GM19468 (cell line): ENCODE measurements at regions not wholly inside any gene's neighbourhood (a gene's known extent, or its start where the extent isn't known, plus 50 kb on each side); places are given as distances from the start of the nearest gene placed in this dataset.

Experiments
- ATAC-seq: cut with Tn5 transposase; IDR thresholded peaks from one replicate; pipeline ENCODE4 v1.9.1; 2021; ENCODE audit warnings: mild to moderate bottlenecking, moderate library complexity, moderate number of reproducible peaks; ENCODE audit not compliant: unreplicated experiment; ENCODE audit errors: extremely low read depth

GRCh38 chr2:66714610-66715009 is 279.7 kb downstream of the MEIS1 start:
- no peak for ATAC-seq

- ATAC-seq: no peak
Observed at GRCh38 chr2:66717218-66717905, 282.4 kb downstream of the MEIS1 start.

- no peak for ATAC-seq
Observed at GRCh38 chr2:66717973-66718372, 283.0 kb downstream of the MEIS1 start.

GRCh38 chr2:66721776-66722175 is 286.9 kb downstream of the MEIS1 start:
- no peak for ATAC-seq

GRCh38 chr2:66724241-66724640 is 289.3 kb downstream of the MEIS1 start:
- ATAC-seq: no peak

- no peak for ATAC-seq
Observed at GRCh38 chr2:66729416-66730330, 294.7 kb downstream of the MEIS1 start.

GRCh38 chr2:66730441-66730840 is 295.5 kb downstream of the MEIS1 start:
- no peak for ATAC-seq

GRCh38 chr2:66733364-66733999 is 298.6 kb downstream of the MEIS1 start:
- no peak for ATAC-seq

GRCh38 chr2:66748939-66749338 is 314.0 kb downstream of the MEIS1 start:
- ATAC-seq: no peak

GRCh38 chr2:66749566-66749965 is 314.6 kb downstream of the MEIS1 start:
- no peak for ATAC-seq

- ATAC-seq: no peak
Observed at GRCh38 chr2:66753257-66753656, 318.3 kb downstream of the MEIS1 start.

- ATAC-seq: no peak
Observed at GRCh38 chr2:66753660-66754059, 318.7 kb downstream of the MEIS1 start.

- no peak for ATAC-seq
Observed at GRCh38 chr2:66755974-66756373, 321.0 kb downstream of the MEIS1 start.

GRCh38 chr2:66761826-66762225 is 326.9 kb downstream of the MEIS1 start:
- ATAC-seq: no peak

- no peak for ATAC-seq
Observed at GRCh38 chr2:66762761-66763160, 327.8 kb downstream of the MEIS1 start.

- no peak for ATAC-seq
Observed at GRCh38 chr2:66766582-66766981, 331.7 kb downstream of the MEIS1 start.

- no peak for ATAC-seq
Observed at GRCh38 chr2:66771359-66771976, 336.5 kb downstream of the MEIS1 start.

- ATAC-seq: no peak
Observed at GRCh38 chr2:66772618-66773017, 337.7 kb downstream of the MEIS1 start.

GRCh38 chr2:66775730-66776422 is 341.0 kb downstream of the MEIS1 start:
- ATAC-seq: no peak

- ATAC-seq: no peak
Observed at GRCh38 chr2:66781804-66782203, 346.9 kb downstream of the MEIS1 start.
